Endothelial cell of hepatic sinusoid (primary cell): ENCODE measurements at regions not wholly inside any gene's neighbourhood (a gene's known extent, or its start where the extent isn't known, plus 50 kb on each side); places are given as distances from the start of the nearest gene placed in this dataset.
"Not testable (repeated sequence)": the region's sequence is repeated elsewhere in the genome, so short reads cannot be mapped to it uniquely, and the experiment has no call there.

ENCODE experiments used
- in situ Hi-C: cut with HindIII; loops from 2 replicates; pipeline ENCODE4 v1.10.0; 2017; ENCODE audit warnings: low sequenced_read_pairs

DNA sequence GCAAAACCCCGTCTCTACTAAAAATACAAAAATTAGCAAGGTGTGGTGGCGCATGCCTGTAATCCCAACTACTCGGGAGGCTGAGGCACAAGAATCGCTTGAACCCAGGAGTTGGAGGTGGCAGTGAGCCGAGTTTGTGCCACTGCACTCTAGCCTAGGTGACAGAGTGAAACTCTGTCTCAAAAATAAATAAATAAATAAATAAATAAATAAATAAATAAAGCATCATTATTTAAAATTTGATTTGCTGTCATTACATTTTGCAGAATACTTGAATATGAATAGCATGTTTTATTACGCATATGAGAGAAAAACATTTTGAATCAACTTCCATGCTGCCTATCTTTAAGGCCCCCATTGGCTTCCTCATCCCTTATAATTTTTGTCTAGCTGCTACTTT is 53.4 kb upstream of the MED14 start:
- in situ Hi-C loops = not testable (repeated sequence)

DNA sequence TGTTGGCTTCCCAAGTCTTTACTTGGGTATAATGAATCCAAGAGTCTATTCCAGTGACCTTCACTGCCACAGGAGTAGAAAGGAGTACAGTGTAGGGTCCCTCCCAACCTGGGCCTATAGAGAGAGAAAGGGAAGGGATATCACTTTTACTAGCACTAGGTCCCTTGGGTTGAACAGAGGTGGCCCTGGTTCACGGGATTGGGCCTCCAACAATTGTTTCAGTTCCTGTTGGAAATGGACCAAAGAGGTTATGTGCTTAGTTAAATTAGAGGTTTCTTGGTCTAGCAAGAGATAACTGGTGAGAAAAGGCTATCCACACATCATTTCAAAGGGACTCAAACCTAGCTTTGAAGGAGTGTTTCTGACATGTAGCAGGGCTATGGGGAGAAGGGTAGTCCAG is 57.1 kb upstream of the MED14 start:
- in situ Hi-C loops = no loop called here

DNA sequence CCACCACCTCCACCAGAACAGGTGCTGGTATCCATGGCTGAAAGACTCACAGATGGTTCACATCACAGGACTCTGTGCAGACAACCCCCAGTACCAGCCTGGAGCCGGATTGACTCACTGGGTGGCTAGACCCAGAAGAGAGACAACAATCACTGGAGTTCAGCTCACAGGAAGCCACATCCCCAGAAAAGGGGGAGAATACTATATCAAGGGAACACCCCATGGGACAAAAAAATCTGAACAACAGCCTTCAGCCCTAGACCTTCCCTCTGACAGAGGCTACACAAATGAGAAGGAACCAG is 59.4 kb upstream of the MED14 start:
- in situ Hi-C loops = not testable (repeated sequence)

DNA sequence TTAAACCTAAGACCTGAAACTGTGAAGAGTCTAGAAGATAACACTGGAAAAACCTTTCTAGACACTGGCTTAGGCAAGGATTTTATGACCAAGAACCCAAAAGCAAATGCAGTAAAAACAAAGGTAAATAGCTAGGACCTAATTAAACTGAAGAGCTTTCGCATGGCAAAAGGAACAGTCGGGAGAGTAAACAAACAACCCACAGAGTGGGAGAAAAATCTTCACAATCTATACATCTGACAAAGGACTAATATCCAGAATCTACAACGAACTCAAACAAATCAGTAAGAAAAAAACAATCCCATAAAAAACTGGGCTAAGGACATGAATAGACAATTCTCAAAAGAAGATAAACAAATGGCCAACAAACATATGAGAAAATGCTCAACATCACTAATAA is 64.4 kb upstream of the MED14 start:
- in situ Hi-C loops = not testable (repeated sequence)

DNA sequence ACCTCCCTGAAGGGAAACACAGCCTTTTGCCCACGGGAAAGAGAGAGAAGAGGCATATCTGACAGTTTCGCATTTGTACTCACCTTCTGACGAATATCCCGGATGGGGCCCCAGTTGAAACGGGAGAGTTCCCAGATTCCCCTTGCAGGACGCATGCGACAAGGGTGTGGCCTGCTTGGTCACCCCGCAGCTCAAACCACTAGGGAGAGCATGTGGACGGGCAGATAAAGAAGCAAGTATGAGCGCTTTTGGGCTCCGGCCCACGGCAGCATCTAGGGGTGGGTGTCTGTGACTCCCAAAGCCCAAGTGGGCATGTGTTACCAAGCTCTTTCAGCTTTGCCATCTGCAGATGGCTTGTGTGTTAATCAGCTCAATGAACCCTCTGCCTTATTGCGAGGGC is 70.1 kb upstream of the MED14 start:
- in situ Hi-C loops = no loop called here

DNA sequence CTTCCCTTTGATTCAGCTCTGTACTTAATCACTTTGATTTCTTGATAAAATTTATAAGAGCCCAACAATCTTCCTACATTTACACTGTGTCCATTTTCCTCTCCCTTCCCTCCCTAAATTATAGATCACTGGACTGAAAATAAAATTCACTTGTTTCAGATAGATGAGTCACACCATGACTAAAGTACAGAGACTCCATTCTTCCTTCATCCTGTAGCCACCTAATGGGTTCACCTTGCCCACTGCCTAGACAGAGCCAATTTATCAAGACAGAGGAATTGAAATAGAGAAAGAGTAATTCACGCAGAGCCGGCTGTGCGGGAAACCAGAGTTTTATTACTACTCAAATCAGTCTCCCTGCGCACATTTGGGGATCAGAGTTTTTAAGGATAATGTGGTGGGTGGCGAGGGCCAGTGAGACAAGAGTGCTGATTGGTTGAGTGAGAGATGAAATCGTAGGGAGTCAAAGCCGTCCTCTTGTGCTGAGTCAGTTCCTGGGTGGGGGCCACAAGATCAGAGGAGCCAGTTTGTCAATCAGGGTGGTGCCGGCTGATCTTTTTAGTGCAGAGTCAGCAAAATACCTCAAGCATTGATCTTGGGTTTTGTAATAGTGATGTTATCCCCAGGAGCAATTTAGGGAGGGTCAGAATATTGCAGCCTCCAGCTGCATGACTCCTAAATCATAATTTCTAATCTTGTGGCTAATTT is 71.3 kb upstream of the MED14 start:
- in situ Hi-C loops = no loop called here

DNA sequence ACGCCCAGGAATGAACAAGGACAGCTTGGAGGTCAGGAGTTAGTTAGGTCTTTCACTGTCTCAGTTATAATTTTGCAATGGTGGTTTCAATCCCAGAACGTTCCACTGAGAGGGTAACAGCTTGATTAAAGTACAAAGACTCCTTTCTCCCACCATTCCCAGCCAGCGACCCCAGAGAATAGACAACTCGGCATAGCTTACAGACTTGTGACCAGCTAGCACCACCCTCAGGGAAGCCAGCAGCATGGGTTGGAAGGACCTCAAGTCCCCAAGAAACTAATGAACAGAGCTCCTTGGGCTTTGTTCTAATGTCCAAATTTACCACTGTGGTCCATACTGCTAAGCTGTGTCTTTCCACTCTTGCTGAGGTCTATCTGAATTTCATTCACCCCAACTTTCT is 72.0 kb upstream of the MED14 start:
- in situ Hi-C loops = no loop called here

DNA sequence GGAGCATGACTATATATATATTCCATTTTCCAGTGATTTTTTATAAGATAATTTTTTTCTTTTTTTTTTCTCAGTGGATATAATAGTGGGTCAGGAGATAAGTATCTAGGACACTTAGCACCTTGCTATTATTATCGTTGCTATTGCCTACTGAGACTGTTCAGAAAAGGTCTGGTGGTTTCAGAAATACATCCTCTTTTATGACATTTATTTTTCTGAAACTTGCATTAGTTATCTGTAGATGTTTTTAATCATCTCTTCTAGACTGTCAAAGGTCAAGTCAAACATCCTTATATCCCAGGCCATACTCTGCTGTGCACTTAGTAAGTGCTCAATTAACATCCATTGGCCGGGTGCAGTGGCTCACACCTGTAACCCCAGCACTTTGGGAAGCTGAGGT is 72.9 kb upstream of the MED14 start:
- in situ Hi-C loops = no loop called here

DNA sequence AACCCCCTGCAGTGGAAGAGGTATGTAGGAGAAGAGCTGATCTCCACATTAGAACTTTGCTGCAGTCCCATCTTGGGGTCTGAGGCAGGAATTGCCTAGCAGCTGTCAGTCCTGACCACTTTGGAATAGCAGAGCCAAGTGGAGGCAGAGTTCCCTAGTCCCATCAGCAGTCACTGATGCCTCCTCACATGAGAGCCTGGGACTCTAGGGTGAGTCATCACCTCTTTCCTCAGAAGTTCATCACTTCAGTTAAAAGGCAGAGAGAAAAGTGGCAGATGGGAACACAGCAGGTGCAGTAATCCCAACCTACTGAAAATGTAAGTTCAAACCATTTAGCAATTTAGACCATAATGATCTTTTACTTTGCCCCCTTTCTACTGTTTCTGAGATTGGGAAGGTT is 73.9 kb upstream of the MED14 start:
- in situ Hi-C loops = no loop called here

DNA sequence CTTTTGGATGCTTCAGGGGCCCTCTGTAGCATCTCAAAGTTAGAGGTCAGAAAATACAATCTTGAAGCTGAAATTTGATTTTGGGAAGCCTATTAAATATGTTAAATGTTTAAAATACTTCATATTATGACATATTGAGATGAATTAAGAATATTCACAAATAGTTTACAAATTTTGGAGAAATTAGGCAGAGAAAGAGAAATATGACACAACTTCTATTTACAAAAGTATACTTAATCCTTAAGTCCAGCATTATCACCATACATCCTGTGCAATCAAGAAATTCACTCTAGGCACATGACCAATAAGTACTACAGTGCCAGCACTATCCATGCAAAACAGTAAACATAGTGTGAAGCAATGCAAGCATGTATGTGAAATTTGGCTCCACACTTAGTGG is 79.7 kb upstream of the MED14 start:
- in situ Hi-C loops = not testable (repeated sequence)

DNA sequence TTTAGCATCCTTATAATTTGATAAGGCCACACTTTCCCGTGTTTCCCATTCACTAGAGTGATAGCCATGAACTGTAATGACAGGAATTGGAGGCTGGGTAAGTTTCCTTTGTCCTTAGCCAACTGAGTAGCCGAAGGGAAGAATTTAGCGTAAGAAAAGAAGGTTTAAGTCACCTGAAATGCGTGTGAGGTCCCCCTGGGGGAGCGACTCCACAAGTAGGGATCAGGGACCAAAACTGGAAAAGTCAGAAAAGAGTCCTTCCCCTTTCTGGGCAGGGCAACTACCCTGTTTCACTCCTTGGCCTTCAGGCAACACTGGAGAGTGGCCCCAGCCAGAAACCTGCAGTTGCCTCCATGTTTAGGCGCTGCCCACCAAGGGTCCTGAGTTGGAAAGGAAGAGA is 81.6 kb upstream of the MED14 start:
- in situ Hi-C loops = no loop called here

DNA sequence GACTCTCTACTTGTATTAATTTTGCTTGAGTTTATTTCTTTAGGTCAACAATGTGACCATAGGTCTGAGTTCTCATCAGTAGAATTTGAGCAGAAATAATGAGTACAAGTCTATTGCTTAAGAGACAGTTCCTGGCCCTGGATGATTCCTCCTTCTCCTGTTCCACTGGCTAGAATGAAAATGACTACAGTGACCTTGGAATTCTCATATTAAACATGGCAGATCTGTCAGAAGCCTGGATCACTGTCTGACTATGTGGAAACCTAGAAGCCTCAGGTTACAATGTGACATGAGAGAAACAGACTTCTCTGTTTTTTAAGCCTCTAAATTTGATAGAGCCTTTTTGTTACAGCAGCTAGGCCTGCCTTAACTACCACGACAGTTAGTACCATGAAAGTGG is 82.9 kb upstream of the MED14 start:
- in situ Hi-C loops = no loop called here

DNA sequence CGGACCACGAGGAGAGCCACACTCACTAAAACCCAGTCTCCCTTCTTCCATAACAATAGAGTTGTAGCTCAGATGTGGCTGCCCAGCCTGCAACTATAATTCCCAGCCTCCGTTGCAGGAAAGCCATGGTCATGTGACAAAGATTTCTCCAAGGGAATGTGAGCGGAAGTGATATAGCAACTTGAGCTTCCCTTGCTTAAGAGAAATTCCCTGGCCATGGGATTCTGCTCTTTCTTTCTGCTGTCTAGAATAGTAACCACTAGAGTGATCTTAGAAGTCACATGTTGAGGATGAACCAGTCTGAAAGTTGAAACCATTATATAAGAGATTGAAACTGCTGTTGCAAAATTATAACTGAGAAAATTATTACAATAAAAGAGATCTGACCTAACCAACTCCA is 86.4 kb upstream of the MED14 start:
- in situ Hi-C loops = no loop called here

DNA sequence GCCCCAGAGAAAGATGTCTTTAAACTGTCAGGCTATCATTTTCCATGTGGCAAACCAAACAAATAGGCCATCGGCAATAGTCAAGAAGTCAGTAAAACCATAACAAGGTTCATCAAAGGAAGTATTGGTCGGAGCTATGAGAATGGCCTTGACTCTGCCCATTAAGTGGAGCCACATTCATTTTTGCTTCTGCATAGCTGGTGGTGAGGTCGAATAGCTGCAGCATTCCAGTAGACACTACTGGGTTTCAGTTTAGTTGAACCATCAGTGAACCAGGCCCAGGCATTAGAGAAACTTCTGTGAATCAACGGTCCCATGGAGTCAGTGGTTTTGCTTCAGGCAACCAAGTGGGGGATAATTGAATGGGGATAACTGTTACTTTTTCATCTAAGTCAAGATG is 92.0 kb upstream of the MED14 start:
- in situ Hi-C loops = no loop called here

DNA sequence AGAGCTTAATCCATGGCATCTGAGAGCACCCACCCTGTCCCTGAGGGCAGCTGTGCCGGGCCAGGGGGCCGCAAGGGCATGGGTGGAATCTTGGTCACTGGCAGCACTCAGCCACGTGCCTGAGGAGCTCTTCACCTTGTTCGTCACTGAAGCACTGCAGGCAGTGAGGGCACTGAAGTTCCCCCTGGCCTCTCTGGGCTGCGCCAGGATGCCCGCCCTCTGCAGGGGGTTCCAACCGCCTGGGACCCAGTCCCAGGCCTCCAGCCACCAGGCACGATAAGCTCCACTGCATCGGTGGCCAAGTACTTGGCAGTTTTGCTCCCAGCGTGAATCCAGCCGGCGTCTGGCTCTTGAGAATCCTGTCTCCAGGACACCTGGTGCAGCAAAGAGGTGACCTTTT is 96.4 kb upstream of the MED14 start:
- in situ Hi-C loops = no loop called here

DNA sequence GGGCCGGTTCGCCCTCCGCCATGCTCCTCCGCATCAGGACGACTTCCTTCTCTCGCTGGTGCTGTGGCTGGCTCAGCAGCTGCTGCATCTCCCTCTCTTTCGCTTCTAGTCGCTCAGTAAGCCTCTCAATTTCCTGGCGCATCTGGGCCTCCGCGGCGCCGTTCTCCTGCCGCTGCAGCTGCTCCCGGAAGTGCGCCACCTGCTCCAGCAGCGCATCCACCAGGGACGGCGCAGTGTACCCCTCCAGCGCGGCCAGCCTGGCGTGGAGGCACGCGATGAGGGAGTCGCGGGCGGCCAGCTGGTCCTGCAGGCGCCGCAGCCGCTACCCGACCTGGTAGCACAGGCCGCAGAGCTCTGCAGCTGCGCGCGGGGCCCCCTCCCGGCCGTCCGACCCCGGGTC is 97.4 kb upstream of the MED14 start:
- in situ Hi-C loops = no loop called here

DNA sequence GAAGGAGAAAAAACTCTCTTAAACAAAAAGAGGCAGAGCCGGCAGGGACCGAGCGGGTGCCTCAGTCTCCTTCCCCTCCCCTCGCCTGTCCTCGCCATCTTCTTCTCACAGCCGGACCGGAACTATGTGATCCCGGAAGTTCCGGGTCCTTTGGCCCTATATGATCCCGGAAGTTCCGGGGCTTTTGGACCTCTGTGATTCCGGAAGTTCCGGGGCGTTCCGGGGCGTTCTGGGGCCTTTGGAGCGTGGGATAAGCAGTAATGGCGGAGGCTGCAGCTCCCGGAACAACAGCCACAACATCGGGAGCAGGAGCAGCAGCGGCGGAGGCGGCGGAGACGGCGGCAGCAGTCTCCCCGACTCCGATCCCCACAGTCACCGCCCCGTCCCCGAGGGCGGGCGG is 98.9 kb upstream of the MED14 start:
- in situ Hi-C loops = no loop called here

DNA sequence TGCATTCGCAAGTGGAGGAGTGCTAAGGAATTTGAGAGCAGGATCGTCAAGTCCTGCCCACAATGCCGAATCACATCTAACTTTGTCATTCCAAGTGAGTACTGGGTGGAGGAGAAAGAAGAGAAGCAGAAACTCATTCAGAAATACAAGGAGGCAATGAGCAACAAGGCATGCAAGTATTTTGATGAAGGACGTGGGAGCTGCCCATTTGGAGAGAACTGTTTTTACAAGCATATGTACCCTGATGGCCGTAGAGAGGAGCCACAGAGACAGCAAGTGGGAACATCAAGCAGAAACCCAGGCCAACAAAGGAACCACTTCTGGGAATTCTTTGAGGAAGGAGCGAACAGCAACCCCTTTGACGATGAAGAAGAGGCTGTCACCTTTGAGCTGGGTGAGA is 100.2 kb upstream of the MED14 start:
- in situ Hi-C loops = no loop called here

DNA sequence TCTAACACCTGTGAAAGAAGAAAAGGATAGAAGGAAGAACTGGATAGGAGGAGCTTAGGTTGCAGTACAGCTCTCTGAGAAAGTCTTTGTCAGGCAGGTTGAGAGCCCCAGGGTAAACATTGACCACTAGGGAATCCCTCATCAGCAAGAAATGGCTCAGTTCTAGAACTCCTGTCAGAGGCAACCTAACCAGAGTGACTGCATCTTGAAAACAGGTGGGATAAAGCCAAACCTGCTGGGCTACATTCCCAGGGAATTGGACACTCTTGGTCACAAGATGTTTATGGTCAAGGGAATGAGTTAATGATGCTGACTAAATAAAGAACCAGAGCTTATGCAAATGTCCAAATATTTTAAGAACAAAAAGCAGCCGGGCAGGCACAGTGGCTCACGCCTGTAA is 108.3 kb upstream of the MED14 start:
- in situ Hi-C loops = no loop called here

DNA sequence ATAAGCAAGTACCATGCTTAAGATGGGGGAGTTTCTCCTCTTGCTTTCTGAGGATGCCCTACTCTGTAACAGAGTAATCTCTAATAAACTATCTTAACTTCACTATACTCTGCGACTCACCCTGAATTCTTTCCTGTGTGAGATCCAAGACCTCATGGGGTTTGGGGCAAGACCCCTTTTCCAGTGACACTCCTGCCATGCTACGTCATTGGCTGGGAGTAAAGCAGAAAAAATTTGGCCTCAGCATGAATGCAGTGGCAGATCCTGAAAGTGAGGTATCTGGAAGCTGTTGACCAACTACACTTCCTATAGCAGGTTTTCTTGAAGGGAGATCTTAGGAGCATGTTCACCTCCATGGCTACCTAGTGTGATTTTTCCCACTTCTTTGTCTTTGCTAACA is 109.1 kb upstream of the MED14 start:
- in situ Hi-C loops = no loop called here

DNA sequence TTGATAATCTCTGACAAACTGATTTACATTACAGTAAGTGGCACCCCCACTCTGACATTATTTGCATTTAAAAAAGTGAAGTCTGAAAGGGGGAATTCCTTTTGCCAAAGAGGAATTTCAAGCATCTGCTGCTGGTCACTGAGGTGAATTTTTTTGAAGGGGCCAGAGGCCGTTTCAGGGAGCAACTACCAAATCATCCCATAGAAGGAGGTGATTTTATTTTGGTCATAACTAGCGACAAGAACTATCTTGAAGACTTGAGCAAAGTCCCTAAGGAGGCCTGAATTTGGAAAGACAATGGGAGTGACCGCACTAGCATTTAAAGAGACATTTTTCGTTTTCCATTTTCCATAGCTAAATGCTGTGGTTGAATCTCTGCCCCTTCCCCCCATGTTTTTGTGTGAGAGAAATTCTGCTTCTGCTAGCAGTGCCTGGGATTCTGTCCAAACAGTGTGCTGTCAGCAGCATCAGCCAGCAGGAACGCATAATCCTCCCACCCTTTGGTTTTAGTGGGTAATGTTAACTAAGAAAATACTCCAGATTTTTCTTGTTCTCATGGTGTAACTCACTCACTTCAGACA is 110.1 kb upstream of the MED14 start:
- in situ Hi-C loops = no loop called here

DNA sequence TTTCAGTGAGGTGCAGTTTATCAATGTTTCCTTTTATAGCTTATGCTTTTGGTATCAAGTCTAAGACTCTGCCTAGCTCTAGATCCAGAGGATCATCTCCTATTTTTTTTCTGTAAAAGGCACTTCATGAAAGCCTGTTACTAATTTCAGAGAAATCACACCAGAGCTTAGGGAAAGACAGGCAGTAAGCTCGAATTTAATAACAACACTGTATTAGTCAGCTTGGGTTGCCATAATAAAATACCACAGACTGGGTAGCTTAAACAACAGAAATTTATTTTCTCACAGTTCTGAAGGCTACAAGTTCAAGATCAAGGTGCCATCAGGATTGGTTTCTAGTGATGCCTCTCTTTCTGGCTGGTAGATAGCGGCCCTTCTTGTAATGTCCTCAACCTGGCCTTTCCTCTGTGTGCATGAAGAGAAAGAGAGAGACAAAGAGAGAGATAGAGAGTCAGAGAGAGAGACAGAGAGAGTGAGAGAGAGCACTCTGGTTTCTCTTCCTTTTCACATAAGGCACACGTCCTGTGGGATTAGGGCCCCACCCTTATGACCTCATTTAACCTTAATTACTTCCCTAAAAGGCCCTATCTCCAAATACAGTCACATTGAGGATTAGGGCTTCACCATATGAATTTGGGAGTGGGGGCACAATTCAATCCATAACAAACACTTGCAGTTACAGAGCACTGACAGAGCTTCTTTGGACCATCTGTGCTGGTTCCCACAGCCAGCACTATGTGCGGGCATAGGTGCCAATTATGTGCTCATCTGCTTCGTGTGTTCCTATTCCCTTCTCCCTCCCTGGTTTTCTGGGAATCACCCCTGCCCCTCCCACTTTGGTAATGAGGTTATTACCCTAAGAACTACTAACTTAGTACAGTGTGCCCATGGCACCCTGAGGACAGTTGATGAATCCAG is 114.8 kb upstream of the MED14 start:
- in situ Hi-C loops = no loop called here
